ENCODE measurements at regions not wholly inside any gene's neighbourhood (a gene's known extent, or its start where the extent isn't known, plus 50 kb on each side); places are given as distances from the start of the nearest gene placed in this dataset.

GRCh38 chr1:212536586-212536985 lies 72.0 kb upstream of the ATF3 start:
- H3K9me3 ChIP-seq (ENCODE audit: insufficient read depth, low read length) = peaks cover 12% of the 10 kb centered on the region
- no peak overlapping the region for H3K9ac ChIP-seq (ENCODE audit: insufficient read length, low read depth)
- H3K4me3 ChIP-seq (ENCODE audit: insufficient read length, low read depth) = no peak overlapping the region
- TF ChIP-seq ZNF274 (IDR thresholded peaks at IDR 0.05; ENCODE audit: low read depth, low read length) = no peak
- no peak for TF ChIP-seq YY1 (IDR thresholded peaks at IDR 0.05; ENCODE audit: insufficient read depth, insufficient read length)
- no peak for TF ChIP-seq SUZ12 (IDR thresholded peaks at IDR 0.05; ENCODE audit: extremely low read depth, insufficient read depth, insufficient read length)
- no peaks in the 10 kb centered on the region for H3K4me1 ChIP-seq (ENCODE audit: insufficient read depth, insufficient read length)
- H3K27me3 ChIP-seq (ENCODE audit: insufficient read depth, insufficient read length) = no peaks in the 10 kb centered on the region
- H3K36me3 ChIP-seq (ENCODE audit: insufficient read depth, insufficient read length, low read length) = no peaks in the 10 kb centered on the region
- no peak for DNase-seq (ENCODE audit: low read depth, low spot score)

- no peak overlapping the region for H3K4me3 ChIP-seq (ENCODE audit: insufficient read length, low read depth)
Observed at GRCh38 chr1:212537610-212538009, 71.0 kb upstream of the ATF3 start.

GRCh38 chr1:212539737-212540430 lies 68.7 kb upstream of the ATF3 start:
- no peak for DNase-seq (ENCODE audit: low read depth, low spot score)
- Histone ChIP-seq H3K36me3 (ENCODE audit: insufficient read depth, insufficient read length, low read length) (no peaks in the 10 kb centered on the region), H3K9me3 (ENCODE audit: insufficient read depth, low read length) (peaks cover 12% of the 10 kb centered on the region), H3K27me3 (ENCODE audit: insufficient read depth, insufficient read length) (no peaks in the 10 kb centered on the region), H3K9ac (ENCODE audit: insufficient read length, low read depth) (no peak overlapping the region), H3K4me3 (ENCODE audit: insufficient read length, low read depth) (no peak overlapping the region), H3K4me1 (ENCODE audit: insufficient read depth, insufficient read length) (no peaks in the 10 kb centered on the region)
- TF ChIP-seq YY1 (IDR thresholded peaks at IDR 0.05; ENCODE audit: insufficient read depth, insufficient read length) (no peak), SUZ12 (IDR thresholded peaks at IDR 0.05; ENCODE audit: extremely low read depth, insufficient read depth, insufficient read length) (no peak), ZNF274 (IDR thresholded peaks at IDR 0.05; ENCODE audit: low read depth, low read length) (no peak)

More at GRCh38 chr1:212537610-212538009, 71.0 kb upstream of the ATF3 start:
- Histone ChIP-seq H3K27me3 (ENCODE audit: insufficient read depth, insufficient read length) (no peaks in the 10 kb centered on the region), H3K9me3 (ENCODE audit: insufficient read depth, low read length) (peaks cover 12% of the 10 kb centered on the region), H3K4me1 (ENCODE audit: insufficient read depth, insufficient read length) (no peaks in the 10 kb centered on the region), H3K36me3 (ENCODE audit: insufficient read depth, insufficient read length, low read length) (no peaks in the 10 kb centered on the region), H3K9ac (ENCODE audit: insufficient read length, low read depth) (no peak overlapping the region)
- TF ChIP-seq ZNF274 (IDR thresholded peaks at IDR 0.05; ENCODE audit: low read depth, low read length) (no peak), YY1 (IDR thresholded peaks at IDR 0.05; ENCODE audit: insufficient read depth, insufficient read length) (no peak), SUZ12 (IDR thresholded peaks at IDR 0.05; ENCODE audit: extremely low read depth, insufficient read depth, insufficient read length) (no peak)
- DNase-seq (ENCODE audit: low read depth, low spot score) = no peak

- TF ChIP-seq YY1 (IDR thresholded peaks at IDR 0.05; ENCODE audit: insufficient read depth, insufficient read length) (no peak), ZNF274 (IDR thresholded peaks at IDR 0.05; ENCODE audit: low read depth, low read length) (no peak), SUZ12 (IDR thresholded peaks at IDR 0.05; ENCODE audit: extremely low read depth, insufficient read depth, insufficient read length) (no peak)
- Histone ChIP-seq H3K4me1 (ENCODE audit: insufficient read depth, insufficient read length) (no peaks in the 10 kb centered on the region), H3K9me3 (ENCODE audit: insufficient read depth, low read length) (peaks cover 4% of the 10 kb centered on the region; the same call in 1 of the 2 replicates), H3K4me3 (ENCODE audit: insufficient read length, low read depth) (no peak overlapping the region), H3K36me3 (ENCODE audit: insufficient read depth, insufficient read length, low read length) (no peaks in the 10 kb centered on the region), H3K27me3 (ENCODE audit: insufficient read depth, insufficient read length) (no peaks in the 10 kb centered on the region), H3K9ac (ENCODE audit: insufficient read length, low read depth) (no peak overlapping the region)
- no peak for DNase-seq (ENCODE audit: low read depth, low spot score)
Observed at GRCh38 chr1:212542761-212543187, 65.8 kb upstream of the ATF3 start.

DNA sequence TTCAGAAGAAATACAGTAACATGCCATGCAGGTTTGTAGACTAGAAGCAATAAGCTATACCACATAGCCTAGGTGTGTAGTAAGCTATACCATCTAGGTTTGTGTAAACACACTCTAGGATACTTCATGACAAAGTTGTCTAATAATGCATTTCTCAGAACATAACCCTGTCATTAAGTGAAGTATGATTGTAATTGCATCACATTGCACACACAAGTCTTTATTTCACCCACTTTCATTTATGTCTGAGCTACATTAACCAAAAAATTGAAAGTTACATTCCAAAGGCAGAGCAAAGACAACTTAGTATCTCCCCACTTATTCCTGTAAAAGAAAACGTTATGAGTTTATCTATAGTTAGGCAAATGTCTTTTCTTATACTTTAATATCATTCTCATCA lies 64.5 kb upstream of the ATF3 start:
- Histone ChIP-seq H3K36me3 (ENCODE audit: insufficient read depth, insufficient read length, low read length) (no peaks in the 10 kb centered on the region), H3K4me3 (ENCODE audit: insufficient read length, low read depth) (no peak overlapping the region), H3K27me3 (ENCODE audit: insufficient read depth, insufficient read length) (no peaks in the 10 kb centered on the region), H3K4me1 (ENCODE audit: insufficient read depth, insufficient read length) (no peaks in the 10 kb centered on the region), H3K9ac (ENCODE audit: insufficient read length, low read depth) (no peak overlapping the region), H3K9me3 (ENCODE audit: insufficient read depth, low read length) (no peaks in the 10 kb centered on the region)
- no peak for TF ChIP-seq ZNF274 (IDR thresholded peaks at IDR 0.05; ENCODE audit: low read depth, low read length)
- no peak for TF ChIP-seq YY1 (IDR thresholded peaks at IDR 0.05; ENCODE audit: insufficient read depth, insufficient read length)
- no peak for TF ChIP-seq SUZ12 (IDR thresholded peaks at IDR 0.05; ENCODE audit: extremely low read depth, insufficient read depth, insufficient read length)
- no peak for DNase-seq (ENCODE audit: low read depth, low spot score)

DNA sequence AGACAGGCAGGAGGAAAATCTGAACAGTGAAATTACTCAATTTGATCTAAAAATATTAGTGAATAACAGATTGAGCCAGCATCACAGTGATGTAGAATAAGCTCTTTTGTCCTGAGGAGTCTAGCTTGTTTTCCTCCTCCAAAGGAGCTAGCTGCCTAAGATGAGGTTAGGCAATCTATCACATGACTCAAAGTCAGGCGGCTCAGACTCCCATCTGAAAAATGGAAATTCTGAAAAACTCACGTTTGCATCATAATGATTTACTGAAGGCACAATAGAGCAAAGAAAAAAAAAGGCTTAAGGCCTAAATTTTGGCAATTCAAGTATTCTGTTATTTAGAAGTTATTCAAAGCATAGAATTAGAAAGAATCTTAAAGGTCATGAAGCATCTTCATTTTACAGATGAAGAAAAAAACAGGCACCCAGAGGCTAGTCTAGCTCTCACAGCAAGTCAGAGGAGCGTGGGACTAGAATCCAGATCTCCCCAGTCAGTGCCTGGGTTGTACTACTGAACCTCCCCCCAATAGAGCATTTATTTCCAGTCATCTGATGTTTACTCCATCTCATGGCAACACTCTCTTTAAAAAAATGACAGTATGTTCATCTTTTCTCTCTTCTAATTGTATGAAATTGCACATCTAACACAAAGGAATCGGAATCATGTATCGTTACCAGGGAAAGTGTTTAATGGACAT lies 62.5 kb upstream of the ATF3 start:
- Histone ChIP-seq H3K27me3 (ENCODE audit: insufficient read depth, insufficient read length) (no peaks in the 10 kb centered on the region), H3K4me3 (ENCODE audit: insufficient read length, low read depth) (no peak overlapping the region), H3K36me3 (ENCODE audit: insufficient read depth, insufficient read length, low read length) (no peaks in the 10 kb centered on the region), H3K4me1 (ENCODE audit: insufficient read depth, insufficient read length) (no peaks in the 10 kb centered on the region), H3K9ac (ENCODE audit: insufficient read length, low read depth) (no peak overlapping the region), H3K9me3 (ENCODE audit: insufficient read depth, low read length) (no peaks in the 10 kb centered on the region)
- DNase-seq (ENCODE audit: low read depth, low spot score) = no peak
- no peak for TF ChIP-seq SUZ12 (IDR thresholded peaks at IDR 0.05; ENCODE audit: extremely low read depth, insufficient read depth, insufficient read length)
- TF ChIP-seq ZNF274 (IDR thresholded peaks at IDR 0.05; ENCODE audit: low read depth, low read length) = no peak
- no peak for TF ChIP-seq YY1 (IDR thresholded peaks at IDR 0.05; ENCODE audit: insufficient read depth, insufficient read length)

- Histone ChIP-seq H3K4me3 (ENCODE audit: insufficient read length, low read depth) (no peak overlapping the region), H3K27me3 (ENCODE audit: insufficient read depth, insufficient read length) (no peaks in the 10 kb centered on the region), H3K9me3 (ENCODE audit: insufficient read depth, low read length) (no peaks in the 10 kb centered on the region), H3K9ac (ENCODE audit: insufficient read length, low read depth) (no peak overlapping the region), H3K4me1 (ENCODE audit: insufficient read depth, insufficient read length) (no peaks in the 10 kb centered on the region), H3K36me3 (ENCODE audit: insufficient read depth, insufficient read length, low read length) (no peaks in the 10 kb centered on the region)
- no peak for TF ChIP-seq ZNF274 (IDR thresholded peaks at IDR 0.05; ENCODE audit: low read depth, low read length)
- TF ChIP-seq SUZ12 (IDR thresholded peaks at IDR 0.05; ENCODE audit: extremely low read depth, insufficient read depth, insufficient read length) = no peak
- no peak for TF ChIP-seq YY1 (IDR thresholded peaks at IDR 0.05; ENCODE audit: insufficient read depth, insufficient read length)
- peak; percentile 22 for DNase-seq (ENCODE audit: low read depth, low spot score)
Observed at GRCh38 chr1:212549503-212550017, 59.0 kb upstream of the ATF3 start.
